Osteocyte (in vitro differentiated cells): ENCODE measurements at regions not wholly inside any gene's neighbourhood (a gene's known extent, or its start where the extent isn't known, plus 50 kb on each side); places are given as distances from the start of the nearest gene placed in this dataset.

Experiments used
- DNase-seq: peaks from one replicate; pipeline ENCODE4 v3.0.0; 2021; ENCODE audit warnings: mixed read lengths; ENCODE audit not compliant: unreplicated experiment; ENCODE audit errors: extremely low spot score
- H3K27ac Mint-ChIP-seq: one replicate; pipeline ENCODE4 v1.8.0; 2021; ENCODE audit warnings: mild to moderate bottlenecking, mixed read lengths; ENCODE audit not compliant: unreplicated experiment
- H3K27me3 Mint-ChIP-seq: one replicate; pipeline ENCODE4 v1.8.0; 2021; ENCODE audit warnings: mixed read lengths; ENCODE audit not compliant: unreplicated experiment
- H3K36me3 Mint-ChIP-seq: one replicate; pipeline ENCODE4 v1.8.0; 2021; ENCODE audit warnings: mixed read lengths; ENCODE audit not compliant: unreplicated experiment
- H3K4me1 Mint-ChIP-seq: one replicate; pipeline ENCODE4 v1.8.0; 2021; ENCODE audit warnings: mixed read lengths; ENCODE audit not compliant: unreplicated experiment
- H3K4me3 Mint-ChIP-seq: one replicate; pipeline ENCODE4 v1.8.0; 2021; ENCODE audit warnings: mild to moderate bottlenecking, moderate library complexity, mixed read lengths; ENCODE audit not compliant: unreplicated experiment
- H3K9me3 Mint-ChIP-seq: one replicate; pipeline ENCODE4 v1.8.0; 2021; ENCODE audit warnings: mixed read lengths; ENCODE audit not compliant: unreplicated experiment
- TF ChIP-seq, protein P1 (sequence below): fragments of 200-600 bp; sonication (generic); IDR thresholded peaks from 2 replicates; pipeline ENCODE4 v1.5.0; 2021; ENCODE audit warnings: antibody characterized with exemption, mild to moderate bottlenecking, moderate library complexity

DNA sequence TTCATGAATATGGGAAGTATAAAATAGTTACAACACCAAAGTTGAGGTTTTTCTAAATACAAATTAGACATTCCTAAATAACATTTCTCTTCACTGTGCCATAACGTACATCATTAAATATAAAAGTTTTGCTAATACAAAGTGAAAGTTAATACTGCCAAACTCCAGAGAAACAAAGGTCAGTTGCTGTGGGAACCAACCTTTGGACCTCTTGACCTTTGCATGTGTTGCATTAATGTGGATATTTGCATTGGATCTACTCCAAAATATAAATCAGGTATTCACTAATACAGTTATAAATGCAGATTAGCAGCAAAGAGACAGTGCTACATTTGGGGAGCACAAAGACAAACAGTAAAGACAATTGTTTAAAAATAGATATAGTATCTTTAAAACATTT is 366.0 kb upstream of the USP15 start:
- no peaks in the 10 kb centered on the region for H3K36me3 Mint-ChIP-seq
- no peaks in the 10 kb centered on the region for H3K4me1 Mint-ChIP-seq
- TF ChIP-seq, protein P1, sequence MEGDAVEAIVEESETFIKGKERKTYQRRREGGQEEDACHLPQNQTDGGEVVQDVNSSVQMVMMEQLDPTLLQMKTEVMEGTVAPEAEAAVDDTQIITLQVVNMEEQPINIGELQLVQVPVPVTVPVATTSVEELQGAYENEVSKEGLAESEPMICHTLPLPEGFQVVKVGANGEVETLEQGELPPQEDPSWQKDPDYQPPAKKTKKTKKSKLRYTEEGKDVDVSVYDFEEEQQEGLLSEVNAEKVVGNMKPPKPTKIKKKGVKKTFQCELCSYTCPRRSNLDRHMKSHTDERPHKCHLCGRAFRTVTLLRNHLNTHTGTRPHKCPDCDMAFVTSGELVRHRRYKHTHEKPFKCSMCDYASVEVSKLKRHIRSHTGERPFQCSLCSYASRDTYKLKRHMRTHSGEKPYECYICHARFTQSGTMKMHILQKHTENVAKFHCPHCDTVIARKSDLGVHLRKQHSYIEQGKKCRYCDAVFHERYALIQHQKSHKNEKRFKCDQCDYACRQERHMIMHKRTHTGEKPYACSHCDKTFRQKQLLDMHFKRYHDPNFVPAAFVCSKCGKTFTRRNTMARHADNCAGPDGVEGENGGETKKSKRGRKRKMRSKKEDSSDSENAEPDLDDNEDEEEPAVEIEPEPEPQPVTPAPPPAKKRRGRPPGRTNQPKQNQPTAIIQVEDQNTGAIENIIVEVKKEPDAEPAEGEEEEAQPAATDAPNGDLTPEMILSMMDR = no peak
- H3K27me3 Mint-ChIP-seq = no peaks in the 10 kb centered on the region
- no peak overlapping the region for H3K27ac Mint-ChIP-seq
- H3K4me3 Mint-ChIP-seq = no peak overlapping the region
- peaks cover 5% of the 10 kb centered on the region for H3K9me3 Mint-ChIP-seq
- no peak for DNase-seq

DNA sequence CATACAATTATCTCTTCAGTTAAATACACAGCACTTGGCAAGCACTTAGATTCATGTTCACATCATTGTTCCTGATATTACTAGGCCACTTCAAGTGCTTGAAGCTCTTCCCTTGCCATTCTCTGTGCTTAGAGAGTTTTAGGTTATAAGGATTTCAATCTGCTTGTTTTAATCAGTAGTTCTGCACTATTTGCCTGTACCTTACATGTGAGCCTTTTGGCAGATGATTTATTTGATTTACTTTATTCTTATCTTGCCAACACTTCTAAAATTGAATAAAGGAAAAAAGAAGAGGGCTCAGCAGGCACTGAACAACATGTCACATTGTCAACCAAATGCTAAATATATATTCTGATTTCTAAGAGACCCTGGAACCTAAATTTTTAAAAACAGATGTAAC is 363.8 kb upstream of the USP15 start:
- Mint-ChIP-seq H3K27ac (no peak overlapping the region), H3K27me3 (no peaks in the 10 kb centered on the region), H3K4me3 (no peak overlapping the region), H3K36me3 (no peaks in the 10 kb centered on the region), H3K9me3 (peaks cover 7% of the 10 kb centered on the region), H3K4me1 (no peaks in the 10 kb centered on the region)
- DNase-seq = no peak
- TF ChIP-seq, protein P1 = no peak

DNA sequence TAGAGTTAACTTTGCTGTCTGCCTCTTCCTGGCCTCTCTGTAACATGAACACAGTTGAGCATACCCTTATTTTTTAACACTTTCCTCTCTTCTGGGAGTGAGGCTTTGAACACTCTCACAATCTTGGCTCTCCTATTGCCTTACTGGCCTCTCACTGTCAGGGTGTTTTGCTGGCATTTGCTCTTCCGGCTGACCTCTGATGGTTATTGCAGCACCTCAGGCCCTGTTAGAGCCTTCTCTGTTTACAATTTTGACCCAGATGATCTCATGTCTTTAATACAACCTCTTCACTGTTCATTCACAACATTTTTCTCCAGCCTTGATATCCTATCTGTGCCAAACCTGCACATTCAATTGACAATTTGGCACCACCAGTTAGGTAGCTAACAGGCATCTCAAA is 357.8 kb upstream of the USP15 start:
- Mint-ChIP-seq H3K36me3 (no peaks in the 10 kb centered on the region), H3K9me3 (peaks cover 12% of the 10 kb centered on the region), H3K27ac (no peak overlapping the region), H3K4me3 (no peak overlapping the region), H3K4me1 (no peaks in the 10 kb centered on the region), H3K27me3 (no peaks in the 10 kb centered on the region)
- DNase-seq = no peak
- TF ChIP-seq, protein P1 = no peak

DNA sequence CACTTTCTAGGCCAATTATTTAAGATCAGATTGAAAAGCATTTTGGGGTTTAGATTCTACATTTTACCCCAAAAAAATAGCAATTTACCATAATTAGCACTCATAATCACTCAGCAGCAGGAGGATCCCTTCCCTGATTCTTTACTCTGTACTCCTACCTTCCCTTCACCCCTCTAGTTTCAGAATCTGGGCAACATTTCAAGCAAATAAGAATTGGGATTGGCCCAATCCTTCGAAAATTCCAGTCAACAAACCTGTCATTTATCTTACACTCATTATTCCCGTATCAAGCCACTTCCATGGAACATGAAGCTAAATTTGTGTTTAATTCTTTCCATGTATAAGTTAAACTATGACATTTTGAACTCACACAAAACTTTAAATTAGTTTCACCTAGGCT is 349.1 kb upstream of the USP15 start:
- no peak overlapping the region for H3K27ac Mint-ChIP-seq
- TF ChIP-seq, protein P1 = no peak

DNA sequence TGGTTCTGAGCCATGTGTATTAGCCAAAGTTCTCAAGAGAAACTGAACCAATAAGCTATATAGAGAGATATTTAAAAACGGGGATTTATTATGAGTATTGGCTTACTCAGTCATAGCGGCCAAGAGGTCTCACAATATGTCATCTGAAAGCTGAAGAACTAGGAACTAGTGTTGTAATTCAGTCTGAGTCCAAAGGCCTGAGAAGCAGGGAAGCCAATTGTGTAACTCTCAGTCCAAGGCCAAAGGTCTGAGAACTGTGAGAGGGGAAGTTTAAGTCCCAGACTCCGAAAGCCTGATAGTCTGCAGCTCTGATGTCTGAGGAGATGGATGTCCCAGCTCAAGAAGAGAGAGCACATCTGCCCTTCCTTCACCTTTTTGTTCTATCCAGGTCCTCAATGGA is 344.8 kb upstream of the USP15 start:
- TF ChIP-seq, protein P1 = no peak
- H3K4me1 Mint-ChIP-seq = no peaks in the 10 kb centered on the region
- H3K36me3 Mint-ChIP-seq = no peaks in the 10 kb centered on the region
- H3K27me3 Mint-ChIP-seq = no peaks in the 10 kb centered on the region
- H3K4me3 Mint-ChIP-seq = no peak overlapping the region
- no peaks in the 10 kb centered on the region for H3K9me3 Mint-ChIP-seq
- no peak overlapping the region for H3K27ac Mint-ChIP-seq
- no peak for DNase-seq

More for the DNA sequence above, 349.1 kb upstream of the USP15 start:
- H3K4me3 Mint-ChIP-seq = no peak overlapping the region
- H3K36me3 Mint-ChIP-seq = no peaks in the 10 kb centered on the region
- peaks cover 9% of the 10 kb centered on the region for H3K9me3 Mint-ChIP-seq
- DNase-seq = no peak
- no peaks in the 10 kb centered on the region for H3K27me3 Mint-ChIP-seq
- H3K4me1 Mint-ChIP-seq = no peaks in the 10 kb centered on the region
